GM23338 (cell line): ENCODE measurements at regions not wholly inside any gene's neighbourhood (a gene's known extent, or its start where the extent isn't known, plus 50 kb on each side); places are given as distances from the start of the nearest gene placed in this dataset.
"Not testable (repeated sequence)": the region's sequence is repeated elsewhere in the genome, so short reads cannot be mapped to it uniquely, and the experiment has no call there.

Experiments used
- ATAC-seq: fragments of 200-7000 bp; cut with Tn5 transposase; 3 replicates; pipeline ENCODE4 v1.9.1; 2020
- DNase-seq: peaks from one replicate; pipeline ENCODE4 v3.0.0-alpha.2; 2015; ENCODE audit warnings: low spot score
- H2AFZ ChIP-seq: fragments of 200-600 bp; sonication (generic); 2 replicates; pipeline ENCODE4 v1.8.0; 2016; ENCODE audit warnings: antibody characterized with exemption, mild to moderate bottlenecking, moderate library complexity
- H3F3A ChIP-seq: fragments of 200-600 bp; sonication (generic); replicated peaks from 2 replicates; pipeline ENCODE4 v1.8.0; 2017; ENCODE audit warnings: antibody characterized with exemption, mixed run types, low read depth
- H3K27ac ChIP-seq: fragments of 200-600 bp; sonication (generic); 2 replicates; pipeline ENCODE4 v1.6.1; 2016; ENCODE audit warnings: low read depth
- H3K27me3 ChIP-seq: fragments of 200-600 bp; sonication (generic); 2 replicates; pipeline ENCODE4 v1.8.0; 2016; ENCODE audit warnings: mild to moderate bottlenecking, mixed run types, moderate library complexity; ENCODE audit not compliant: insufficient read depth
- H3K36me3 ChIP-seq: fragments of 200-600 bp; sonication (generic); 2 replicates; pipeline ENCODE4 v1.8.0; 2016; ENCODE audit warnings: mild to moderate bottlenecking; ENCODE audit not compliant: insufficient read depth
- H3K4me1 ChIP-seq: fragments of 200-600 bp; sonication (generic); 2 replicates; pipeline ENCODE4 v1.8.0; 2016; ENCODE audit warnings: mild to moderate bottlenecking, moderate library complexity; ENCODE audit not compliant: insufficient read depth
- H3K4me2 ChIP-seq: fragments of 200-600 bp; sonication (generic); 2 replicates; pipeline ENCODE4 v1.7.1; 2017; ENCODE audit warnings: mixed run types
- H3K4me3 ChIP-seq: fragments of 200-600 bp; sonication (generic); 2 replicates; pipeline ENCODE4 v1.6.1; 2016; ENCODE audit warnings: mixed run types
- H3K79me2 ChIP-seq: fragments of 200-600 bp; sonication (generic); replicated peaks from 2 replicates; pipeline ENCODE4 v1.8.0; 2017; ENCODE audit warnings: mild to moderate bottlenecking; ENCODE audit not compliant: insufficient read depth
- H3K9me2 ChIP-seq: fragments of 200-600 bp; sonication (generic); 2 replicates; pipeline ENCODE4 v1.8.0; 2017; ENCODE audit not compliant: insufficient read depth
- H4K20me1 ChIP-seq: fragments of 200-600 bp; sonication (generic); replicated peaks from 2 replicates; pipeline ENCODE4 v1.8.0; 2017; ENCODE audit warnings: mild to moderate bottlenecking; ENCODE audit not compliant: insufficient read depth
- H3K27ac Mint-ChIP-seq: 2 replicates; pipeline ENCODE4 v1.8.0; 2020; ENCODE audit warnings: inconsistent platforms, mild to moderate bottlenecking, moderate library complexity, mixed read lengths
- H3K27me3 Mint-ChIP-seq: 3 replicates; pipeline ENCODE4 v1.8.0; 2022; ENCODE audit warnings: low read depth, mild to moderate bottlenecking, moderate library complexity, mixed read lengths, inconsistent platforms; ENCODE audit not compliant: insufficient read depth, poor library complexity
- H3K36me3 Mint-ChIP-seq: 3 replicates; pipeline ENCODE4 v1.8.0; 2021; ENCODE audit warnings: low read depth, mild to moderate bottlenecking, inconsistent platforms, moderate library complexity, mixed read lengths
- H3K4me1 Mint-ChIP-seq: 3 replicates; pipeline ENCODE4 v1.8.0; 2020; ENCODE audit warnings: mild to moderate bottlenecking, inconsistent platforms, mixed read lengths
- H3K4me3 Mint-ChIP-seq: 3 replicates; pipeline ENCODE4 v1.8.0; 2021; ENCODE audit warnings: moderate library complexity, mild to moderate bottlenecking, inconsistent platforms, mixed read lengths
- H3K9me3 Mint-ChIP-seq: 3 replicates; pipeline ENCODE4 v1.8.0; 2020; ENCODE audit warnings: moderate library complexity, mild to moderate bottlenecking, inconsistent platforms, mixed read lengths
- EZH2 ChIP-seq: fragments of 200-600 bp; sonication (generic); IDR thresholded peaks from one replicate; pipeline ENCODE4 v1.8.0; 2017; ENCODE audit warnings: antibody characterized with exemption, mild to moderate bottlenecking, low read depth; ENCODE audit not compliant: unreplicated experiment
- EZH2phosphoT487 ChIP-seq: fragments of 200-600 bp; sonication (generic); IDR thresholded peaks from one replicate; pipeline ENCODE4 v1.8.1; 2018; ENCODE audit warnings: antibody characterized with exemption; ENCODE audit not compliant: unreplicated experiment
- JUNB ChIP-seq: IDR thresholded peaks from one replicate; pipeline ENCODE4 v1.6.1; 2016; ENCODE audit warnings: antibody characterized with exemption; ENCODE audit not compliant: unreplicated experiment
- NANOG ChIP-seq: IDR thresholded peaks from 2 replicates; pipeline ENCODE4 v1.6.1; 2016; ENCODE audit warnings: antibody characterized with exemption, borderline replicate concordance
- REST ChIP-seq: IDR thresholded peaks from one replicate; pipeline ENCODE4 v1.6.1; 2018; ENCODE audit warnings: antibody characterized with exemption; ENCODE audit not compliant: unreplicated experiment
- STAT1 ChIP-seq: IDR thresholded peaks from one replicate; pipeline ENCODE4 v1.6.1; 2016; ENCODE audit warnings: antibody characterized with exemption; ENCODE audit not compliant: unreplicated experiment
- ZNF331 ChIP-seq: fragments of 250-450 bp; sonication (Bioruptor Pico); IDR thresholded peaks from 2 replicates; pipeline ENCODE4 v1.5.0; 2020; ENCODE audit warnings: low read depth, mild to moderate bottlenecking, moderate library complexity
- TF ChIP-seq, protein P1 (sequence below): fragments of 250-450 bp; sonication (Bioruptor Pico); IDR thresholded peaks from 2 replicates; pipeline ENCODE4 v1.5.0; 2020; ENCODE audit warnings: mild to moderate bottlenecking, moderate library complexity
- TF ChIP-seq, protein P2 (sequence below): IDR thresholded peaks from 2 replicates; pipeline ENCODE4 v1.6.1; 2016; ENCODE audit warnings: antibody characterized with exemption

DNA sequence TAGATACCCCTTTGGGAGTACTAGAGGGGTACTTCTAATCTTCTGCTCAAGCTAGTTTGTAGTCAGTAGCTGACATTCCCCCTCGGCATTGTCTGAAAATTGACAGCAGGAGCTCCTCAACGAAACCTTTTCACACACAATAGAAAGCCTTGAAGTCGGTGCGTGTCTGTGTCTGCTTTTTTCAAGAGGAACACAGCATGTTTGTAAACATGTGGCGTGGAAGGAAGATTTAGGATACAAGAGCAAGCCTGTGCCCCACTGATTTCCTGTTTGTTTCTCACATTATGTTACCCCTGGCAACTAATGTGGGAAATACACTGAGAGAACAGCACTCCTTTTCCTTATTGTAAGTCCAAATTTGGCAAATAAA, 252.6 kb downstream of the ANKRD50 start (continued):
- TF ChIP-seq, protein P1, sequence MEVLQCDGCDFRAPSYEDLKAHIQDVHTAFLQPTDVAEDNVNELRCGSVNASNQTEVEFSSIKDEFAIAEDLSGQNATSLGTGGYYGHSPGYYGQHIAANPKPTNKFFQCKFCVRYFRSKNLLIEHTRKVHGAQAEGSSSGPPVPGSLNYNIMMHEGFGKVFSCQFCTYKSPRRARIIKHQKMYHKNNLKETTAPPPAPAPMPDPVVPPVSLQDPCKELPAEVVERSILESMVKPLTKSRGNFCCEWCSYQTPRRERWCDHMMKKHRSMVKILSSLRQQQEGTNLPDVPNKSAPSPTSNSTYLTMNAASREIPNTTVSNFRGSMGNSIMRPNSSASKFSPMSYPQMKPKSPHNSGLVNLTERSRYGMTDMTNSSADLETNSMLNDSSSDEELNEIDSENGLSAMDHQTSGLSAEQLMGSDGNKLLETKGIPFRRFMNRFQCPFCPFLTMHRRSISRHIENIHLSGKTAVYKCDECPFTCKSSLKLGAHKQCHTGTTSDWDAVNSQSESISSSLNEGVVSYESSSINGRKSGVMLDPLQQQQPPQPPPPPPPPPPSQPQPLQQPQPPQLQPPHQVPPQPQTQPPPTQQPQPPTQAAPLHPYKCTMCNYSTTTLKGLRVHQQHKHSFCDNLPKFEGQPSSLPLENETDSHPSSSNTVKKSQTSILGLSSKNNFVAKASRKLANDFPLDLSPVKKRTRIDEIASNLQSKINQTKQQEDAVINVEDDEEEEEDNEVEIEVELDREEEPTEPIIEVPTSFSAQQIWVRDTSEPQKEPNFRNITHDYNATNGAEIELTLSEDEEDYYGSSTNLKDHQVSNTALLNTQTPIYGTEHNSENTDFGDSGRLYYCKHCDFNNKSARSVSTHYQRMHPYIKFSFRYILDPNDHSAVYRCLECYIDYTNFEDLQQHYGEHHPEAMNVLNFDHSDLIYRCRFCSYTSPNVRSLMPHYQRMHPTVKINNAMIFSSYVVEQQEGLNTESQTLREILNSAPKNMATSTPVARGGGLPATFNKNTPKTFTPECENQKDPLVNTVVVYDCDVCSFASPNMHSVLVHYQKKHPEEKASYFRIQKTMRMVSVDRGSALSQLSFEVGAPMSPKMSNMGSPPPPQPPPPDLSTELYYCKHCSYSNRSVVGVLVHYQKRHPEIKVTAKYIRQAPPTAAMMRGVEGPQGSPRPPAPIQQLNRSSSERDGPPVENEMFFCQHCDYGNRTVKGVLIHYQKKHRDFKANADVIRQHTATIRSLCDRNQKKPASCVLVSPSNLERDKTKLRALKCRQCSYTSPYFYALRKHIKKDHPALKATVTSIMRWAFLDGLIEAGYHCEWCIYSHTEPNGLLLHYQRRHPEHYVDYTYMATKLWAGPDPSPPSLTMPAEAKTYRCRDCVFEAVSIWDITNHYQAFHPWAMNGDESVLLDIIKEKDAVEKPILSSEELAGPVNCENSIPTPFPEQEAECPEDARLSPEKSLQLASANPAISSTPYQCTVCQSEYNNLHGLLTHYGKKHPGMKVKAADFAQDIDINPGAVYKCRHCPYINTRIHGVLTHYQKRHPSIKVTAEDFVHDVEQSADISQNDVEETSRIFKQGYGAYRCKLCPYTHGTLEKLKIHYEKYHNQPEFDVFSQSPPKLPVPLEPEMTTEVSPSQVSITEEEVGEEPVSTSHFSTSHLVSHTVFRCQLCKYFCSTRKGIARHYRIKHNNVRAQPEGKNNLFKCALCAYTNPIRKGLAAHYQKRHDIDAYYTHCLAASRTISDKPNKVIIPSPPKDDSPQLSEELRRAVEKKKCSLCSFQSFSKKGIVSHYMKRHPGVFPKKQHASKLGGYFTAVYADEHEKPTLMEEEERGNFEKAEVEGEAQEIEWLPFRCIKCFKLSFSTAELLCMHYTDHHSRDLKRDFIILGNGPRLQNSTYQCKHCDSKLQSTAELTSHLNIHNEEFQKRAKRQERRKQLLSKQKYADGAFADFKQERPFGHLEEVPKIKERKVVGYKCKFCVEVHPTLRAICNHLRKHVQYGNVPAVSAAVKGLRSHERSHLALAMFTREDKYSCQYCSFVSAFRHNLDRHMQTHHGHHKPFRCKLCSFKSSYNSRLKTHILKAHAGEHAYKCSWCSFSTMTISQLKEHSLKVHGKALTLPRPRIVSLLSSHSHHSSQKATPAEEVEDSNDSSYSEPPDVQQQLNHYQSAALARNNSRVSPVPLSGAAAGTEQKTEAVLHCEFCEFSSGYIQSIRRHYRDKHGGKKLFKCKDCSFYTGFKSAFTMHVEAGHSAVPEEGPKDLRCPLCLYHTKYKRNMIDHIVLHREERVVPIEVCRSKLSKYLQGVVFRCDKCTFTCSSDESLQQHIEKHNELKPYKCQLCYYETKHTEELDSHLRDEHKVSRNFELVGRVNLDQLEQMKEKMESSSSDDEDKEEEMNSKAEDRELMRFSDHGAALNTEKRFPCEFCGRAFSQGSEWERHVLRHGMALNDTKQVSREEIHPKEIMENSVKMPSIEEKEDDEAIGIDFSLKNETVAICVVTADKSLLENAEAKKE, result peak; percentile 41; the same call in 1 of the 2 replicates

DNA sequence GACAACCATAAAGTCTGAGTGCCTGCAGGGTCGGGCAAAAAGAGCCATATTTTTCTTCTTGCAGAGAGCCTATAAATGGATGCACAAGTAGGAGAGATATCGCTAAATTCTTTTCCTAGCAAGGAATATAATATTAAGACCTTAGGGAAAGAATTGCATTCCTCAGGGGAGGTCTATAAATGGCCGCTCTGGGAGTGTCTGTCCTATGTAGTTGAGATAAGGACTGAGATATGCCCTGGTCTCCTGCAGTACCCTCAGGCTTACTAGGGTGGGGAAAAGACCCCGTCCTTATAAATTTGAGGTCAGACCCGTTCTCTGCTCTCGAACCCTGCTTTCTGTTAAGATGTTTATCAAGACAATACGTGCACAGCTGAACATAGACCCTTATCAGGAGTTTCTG, 250.9 kb downstream of the ANKRD50 start:
- DNase-seq, result peak; percentile 17
- Mint-ChIP-seq H3K4me1 (peaks cover 24% of the 10 kb centered on the region), H3K36me3 (peaks cover 34% of the 10 kb centered on the region), H3K9me3 (peaks cover 37% of the 10 kb centered on the region)
- not testable (repeated sequence) for H3K27me3 ChIP-seq, H3K4me3 Mint-ChIP-seq, H3K27ac Mint-ChIP-seq, H2AFZ ChIP-seq, H3K9me2 ChIP-seq, H4K20me1 ChIP-seq, H3K4me2 ChIP-seq, H3K4me3 ChIP-seq, ATAC-seq, H3K27me3 Mint-ChIP-seq, H3F3A ChIP-seq, H3K79me2 ChIP-seq, H3K27ac ChIP-seq
- Histone ChIP-seq H3K4me1 (peaks cover 27% of the 10 kb centered on the region), H3K36me3 (peaks cover 10% of the 10 kb centered on the region)

DNA sequence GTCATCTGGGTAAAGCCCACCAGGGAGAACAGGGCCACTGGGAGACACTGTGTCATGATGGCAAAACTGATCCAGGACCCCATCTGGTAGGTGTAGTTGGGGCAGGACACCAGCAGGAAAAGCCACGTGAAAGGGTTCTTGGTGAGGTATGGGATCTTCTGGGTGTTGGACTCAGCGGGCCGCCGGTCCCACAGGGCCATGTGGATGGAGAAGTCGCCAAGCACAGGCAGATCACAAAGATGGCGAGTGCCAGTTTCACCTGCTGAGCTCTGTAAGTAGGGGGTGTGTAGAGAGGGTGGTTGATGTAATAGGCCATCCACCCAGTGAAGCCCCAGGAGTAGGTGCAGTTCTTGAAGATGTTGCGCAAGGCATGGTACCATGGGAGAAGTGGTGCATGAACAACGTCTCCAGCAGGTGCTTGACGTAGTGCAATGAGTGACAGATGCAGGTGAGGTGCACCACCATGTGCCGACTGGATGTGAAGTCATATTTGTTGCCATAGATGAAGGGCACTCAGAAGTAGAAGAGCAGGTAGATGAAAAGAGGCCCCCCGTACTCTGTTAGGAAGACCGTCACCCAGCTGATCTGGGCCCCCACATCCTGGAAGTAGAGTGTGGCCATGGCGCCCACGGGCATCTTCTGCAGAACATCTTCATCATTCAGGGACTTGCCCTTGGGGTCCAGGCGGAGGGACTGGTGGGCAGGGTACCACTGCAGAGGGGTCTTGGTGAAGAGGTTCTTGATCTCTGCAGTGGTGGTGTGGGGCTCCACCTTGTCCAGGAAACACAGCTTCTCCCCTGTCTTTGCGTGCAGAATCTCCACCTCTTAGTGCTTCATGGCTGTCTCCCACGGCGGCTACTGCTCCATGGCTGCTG, 249.3 kb downstream of the ANKRD50 start:
- no peaks in the 10 kb centered on the region for H3F3A ChIP-seq
- DNase-seq (no peak), ATAC-seq (no peak)
- Mint-ChIP-seq H3K27me3 (no peaks in the 10 kb centered on the region), H3K9me3 (peaks cover 37% of the 10 kb centered on the region), H3K36me3 (peaks cover 34% of the 10 kb centered on the region), H3K4me1 (peaks cover 20% of the 10 kb centered on the region), H3K27ac (no peak overlapping the region), H3K4me3 (no peak overlapping the region)
- peaks cover 5% of the 10 kb centered on the region for H3K9me2 ChIP-seq
- no peaks in the 10 kb centered on the region for H4K20me1 ChIP-seq
- peaks cover 10% of the 10 kb centered on the region for H3K36me3 ChIP-seq
- no peak overlapping the region for H3K27ac ChIP-seq
- no peaks in the 10 kb centered on the region for H3K27me3 ChIP-seq
- no peak overlapping the region for H3K4me3 ChIP-seq
- no peaks in the 10 kb centered on the region for H3K79me2 ChIP-seq
- no peak overlapping the region for H3K4me2 ChIP-seq
- peaks cover 27% of the 10 kb centered on the region for H3K4me1 ChIP-seq
- H2AFZ ChIP-seq, result no peak overlapping the region
- no peak for TF ChIP-seq EZH2
- no peak for TF ChIP-seq JUNB
- no peak for TF ChIP-seq REST
- TF ChIP-seq, protein P2, sequence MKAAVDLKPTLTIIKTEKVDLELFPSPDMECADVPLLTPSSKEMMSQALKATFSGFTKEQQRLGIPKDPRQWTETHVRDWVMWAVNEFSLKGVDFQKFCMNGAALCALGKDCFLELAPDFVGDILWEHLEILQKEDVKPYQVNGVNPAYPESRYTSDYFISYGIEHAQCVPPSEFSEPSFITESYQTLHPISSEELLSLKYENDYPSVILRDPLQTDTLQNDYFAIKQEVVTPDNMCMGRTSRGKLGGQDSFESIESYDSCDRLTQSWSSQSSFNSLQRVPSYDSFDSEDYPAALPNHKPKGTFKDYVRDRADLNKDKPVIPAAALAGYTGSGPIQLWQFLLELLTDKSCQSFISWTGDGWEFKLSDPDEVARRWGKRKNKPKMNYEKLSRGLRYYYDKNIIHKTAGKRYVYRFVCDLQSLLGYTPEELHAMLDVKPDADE, result no peak
- no peak for TF ChIP-seq STAT1
- no peak for TF ChIP-seq EZH2phosphoT487
- no peak for TF ChIP-seq NANOG
- no peak for TF ChIP-seq ZNF331
